ENCODE measurements at regions not wholly inside any gene's neighbourhood (a gene's known extent, or its start where the extent isn't known, plus 50 kb on each side); places are given as distances from the start of the nearest gene placed in this dataset.

DNA sequence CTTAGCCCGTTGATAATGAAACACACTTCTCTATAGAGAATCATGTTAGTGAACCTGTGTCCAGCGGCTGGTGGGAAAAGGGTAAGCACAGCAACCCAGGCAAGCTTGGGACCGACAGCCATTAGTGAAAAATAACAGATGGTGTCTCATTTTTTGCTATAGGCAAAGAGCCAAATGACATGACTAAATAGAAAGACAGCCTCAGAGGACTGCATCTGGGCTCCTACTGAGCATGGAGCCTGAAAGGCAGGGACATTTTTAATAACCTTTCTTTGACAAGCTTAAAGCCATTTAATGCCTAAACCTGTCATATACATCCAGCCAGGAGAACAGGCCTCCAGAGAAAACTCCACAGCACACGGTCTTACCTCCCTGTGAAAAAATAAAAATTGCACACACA is 67.0 kb downstream of the FANCF start:
- TF ChIP-seq POLR2A (IDR thresholded peaks at IDR 0.05; ENCODE audit: low read depth) (no peak), EP300 (IDR thresholded peaks at IDR 0.05) (no peak), CTCF (IDR thresholded peaks at IDR 0.05) (no peak)
